Astrocyte of the spinal cord (primary cell): ENCODE measurements at regions not wholly inside any gene's neighbourhood (a gene's known extent, or its start where the extent isn't known, plus 50 kb on each side); places are given as distances from the start of the nearest gene placed in this dataset.

ENCODE experiments used
- DNase-seq: peaks from one replicate; pipeline ENCODE4 v3.0.0; 2011; ENCODE audit warnings: low read depth, low spot score
- H3K4me3 ChIP-seq: 2 replicates; pipeline ENCODE4 v1.5.1; 2011; ENCODE audit warnings: low read depth, mild to moderate bottlenecking, low read length, moderate library complexity
- CTCF ChIP-seq: IDR thresholded peaks from 2 replicates; pipeline ENCODE4 v1.5.1; 2012; ENCODE audit warnings: low read depth, mild to moderate bottlenecking, low read length, inconsistent platforms
- in situ Hi-C: cut with HindIII; loops from 2 replicates; pipeline ENCODE4 v1.10.0; 2017; ENCODE audit warnings: low sequenced_read_pairs

- TF ChIP-seq CTCF: no peak
- in situ Hi-C loops: no loop called here
- H3K4me3 ChIP-seq: no peak overlapping the region
- DNase-seq: no peak
Measured at GRCh38 chr14:65794674-65795279, 382.2 kb downstream of the FUT8 start.

GRCh38 chr14:65798216-65798615 lies 385.7 kb downstream of the FUT8 start:
- TF ChIP-seq CTCF: no peak
- no peak for DNase-seq
- in situ Hi-C loops: no loop called here
- no peak overlapping the region for H3K4me3 ChIP-seq

GRCh38 chr14:65800694-65801093 lies 388.2 kb downstream of the FUT8 start:
- in situ Hi-C loops: no loop called here

GRCh38 chr14:65802196-65802595 lies 389.7 kb downstream of the FUT8 start:
- in situ Hi-C loops: no loop called here
- no peak overlapping the region for H3K4me3 ChIP-seq
- TF ChIP-seq CTCF: no peak
- no peak for DNase-seq

More at GRCh38 chr14:65800694-65801093, 388.2 kb downstream of the FUT8 start:
- no peak overlapping the region for H3K4me3 ChIP-seq
- no peak for DNase-seq
- TF ChIP-seq CTCF: no peak

GRCh38 chr14:65803885-65804284 lies 391.4 kb downstream of the FUT8 start:
- no peak for TF ChIP-seq CTCF
- in situ Hi-C loops: no loop called here
- no peak for DNase-seq
- no peak overlapping the region for H3K4me3 ChIP-seq

GRCh38 chr14:65804439-65805112 lies 392.0 kb downstream of the FUT8 start:
- H3K4me3 ChIP-seq: no peak overlapping the region
- no peak for DNase-seq
- TF ChIP-seq CTCF: no peak
- in situ Hi-C loops: no loop called here

GRCh38 chr14:65805113-65805473 lies 392.6 kb downstream of the FUT8 start:
- TF ChIP-seq CTCF: no peak
- H3K4me3 ChIP-seq: no peak overlapping the region
- no peak for DNase-seq
- in situ Hi-C loops: no loop called here
